ENCODE measurements at regions not wholly inside any gene's neighbourhood (a gene's known extent, or its start where the extent isn't known, plus 50 kb on each side); places are given as distances from the start of the nearest gene placed in this dataset.
"Not testable (repeated sequence)": the region's sequence is repeated elsewhere in the genome, so short reads cannot be mapped to it uniquely, and the experiment has no call there.

DNA sequence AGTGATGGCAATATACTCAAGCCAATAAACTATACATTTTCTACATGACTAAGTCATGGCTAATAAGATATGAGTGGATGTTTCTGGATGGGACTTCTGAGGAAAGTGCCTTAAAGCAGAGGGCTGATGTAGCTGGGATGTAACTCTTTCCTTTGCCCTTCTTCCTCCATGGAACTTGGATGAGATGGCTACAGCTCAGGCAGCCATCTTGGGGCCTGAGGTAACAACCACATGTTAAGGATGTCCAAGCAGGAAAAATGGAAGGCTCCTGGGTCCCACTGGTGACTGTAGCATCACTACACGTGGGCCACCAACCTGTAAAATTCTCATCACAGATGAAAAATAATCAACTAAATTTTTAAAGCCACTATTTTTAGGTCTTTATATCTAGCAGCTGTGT is 54.4 kb upstream of the GRIP1 start:
- no peak for DNase-seq (ENCODE audit: low spot score)

DNA sequence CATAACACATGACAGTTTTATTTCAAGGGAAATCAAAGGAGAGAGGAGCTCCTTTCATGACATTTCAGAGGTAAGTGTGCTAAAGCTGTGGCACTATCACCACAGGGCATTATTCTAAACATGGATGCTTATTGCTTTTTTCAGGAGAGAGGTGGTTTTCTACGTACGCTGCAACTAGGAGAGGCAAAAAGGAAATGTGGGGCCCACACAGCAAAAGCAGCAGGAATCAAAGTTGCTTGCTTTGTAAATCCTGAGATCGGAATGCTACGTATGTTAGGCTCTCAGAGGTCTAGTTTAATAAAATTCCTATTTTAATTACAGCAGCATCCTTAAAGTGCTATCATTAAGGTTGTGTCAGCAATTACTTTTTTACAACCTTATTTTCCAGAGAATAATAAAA is 55.0 kb upstream of the GRIP1 start:
- no peak for DNase-seq (ENCODE audit: low spot score)

DNA sequence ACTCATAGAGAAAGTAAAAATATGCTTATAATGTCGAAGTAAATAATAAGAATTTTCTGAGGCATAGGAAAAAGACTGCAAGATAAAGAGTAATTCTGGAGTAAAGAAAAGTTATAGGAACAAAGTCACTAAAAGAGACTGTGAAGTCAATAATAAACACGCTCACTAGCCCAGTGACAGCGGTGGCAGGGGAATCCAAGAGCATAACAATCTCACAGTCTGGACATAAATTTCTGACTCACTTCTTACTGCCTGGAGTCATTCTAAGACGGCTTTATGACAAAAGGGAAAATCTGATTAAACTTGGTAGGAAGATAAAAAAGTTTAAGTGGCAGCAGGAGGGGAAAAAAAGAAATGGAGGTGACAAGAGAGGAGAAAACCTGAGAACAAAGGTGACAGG is 56.4 kb upstream of the GRIP1 start:
- no peak for DNase-seq (ENCODE audit: low spot score)

DNA sequence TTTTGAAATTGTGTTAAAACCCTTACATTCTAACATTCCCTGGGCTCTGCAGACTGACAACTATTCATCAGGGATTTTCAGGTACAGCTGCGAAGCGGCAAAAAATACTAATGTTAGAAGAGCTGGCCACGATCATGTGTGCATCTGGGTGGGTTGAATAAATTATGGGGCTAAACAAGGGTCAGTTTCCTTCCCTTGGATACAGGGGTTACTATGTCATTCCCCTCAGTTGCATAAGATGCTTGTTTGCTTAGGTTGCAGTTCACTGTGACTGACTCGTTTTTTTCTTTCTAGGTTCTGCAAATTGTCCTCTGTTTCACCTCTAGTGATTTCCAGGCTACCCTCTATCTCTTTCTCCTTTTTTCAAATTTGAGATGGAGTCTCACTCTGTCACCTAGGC is 58.1 kb upstream of the GRIP1 start:
- DNase-seq (ENCODE audit: low spot score), result no peak

DNA sequence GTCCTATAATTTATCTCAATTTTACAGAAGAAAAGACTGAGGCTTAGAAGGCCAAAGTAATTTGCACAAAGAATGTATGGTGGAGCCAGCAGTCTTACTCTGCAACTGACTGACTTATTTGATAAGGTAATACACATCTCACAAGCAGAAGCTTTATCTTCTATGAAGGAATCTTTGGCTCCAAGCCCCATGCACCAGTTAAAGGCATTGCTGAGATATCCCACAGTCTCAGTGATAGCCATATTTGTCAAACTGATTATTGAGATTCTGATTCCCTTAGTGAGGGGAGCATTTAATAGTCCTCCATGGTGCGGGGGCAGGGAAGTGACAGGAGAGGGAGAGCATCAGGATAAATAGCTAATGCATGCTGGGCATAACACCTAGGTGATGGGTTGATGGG is 60.4 kb upstream of the GRIP1 start:
- DNase-seq (ENCODE audit: low spot score), result no peak

DNA sequence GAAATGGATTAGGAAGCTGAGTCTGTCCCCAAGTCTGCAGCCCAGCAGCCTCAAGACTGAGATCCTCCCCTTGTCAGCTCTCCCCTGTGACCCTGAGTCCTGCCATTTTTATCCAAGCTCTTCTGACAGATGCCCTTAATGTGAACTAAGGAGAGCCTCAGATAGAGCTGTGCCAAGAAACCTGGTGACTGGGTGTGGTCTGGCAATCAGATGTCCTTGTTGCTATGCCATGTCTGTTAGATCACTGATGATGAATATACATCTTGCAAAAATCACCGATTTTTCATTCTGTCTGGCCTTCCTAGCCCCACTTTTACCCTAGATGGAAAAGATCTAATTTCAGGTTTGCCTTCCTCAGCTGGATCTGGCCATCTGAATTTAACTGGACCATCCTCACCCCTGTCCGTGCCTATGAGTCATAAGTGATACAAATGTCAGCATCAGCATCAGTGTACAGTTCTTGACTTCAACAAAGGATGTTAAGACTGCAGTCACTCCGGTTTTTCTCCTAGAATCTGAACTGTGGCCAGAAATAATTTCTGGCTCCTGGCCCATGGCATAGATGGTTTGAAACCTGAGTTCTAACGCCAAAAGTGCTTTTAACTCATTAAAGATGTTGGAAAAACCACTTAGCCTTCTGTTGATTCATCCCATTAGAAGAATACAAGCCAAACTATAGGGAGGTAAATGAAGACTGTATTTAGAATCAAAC is 61.2 kb upstream of the GRIP1 start:
- DNase-seq (ENCODE audit: low spot score), result no peak

DNA sequence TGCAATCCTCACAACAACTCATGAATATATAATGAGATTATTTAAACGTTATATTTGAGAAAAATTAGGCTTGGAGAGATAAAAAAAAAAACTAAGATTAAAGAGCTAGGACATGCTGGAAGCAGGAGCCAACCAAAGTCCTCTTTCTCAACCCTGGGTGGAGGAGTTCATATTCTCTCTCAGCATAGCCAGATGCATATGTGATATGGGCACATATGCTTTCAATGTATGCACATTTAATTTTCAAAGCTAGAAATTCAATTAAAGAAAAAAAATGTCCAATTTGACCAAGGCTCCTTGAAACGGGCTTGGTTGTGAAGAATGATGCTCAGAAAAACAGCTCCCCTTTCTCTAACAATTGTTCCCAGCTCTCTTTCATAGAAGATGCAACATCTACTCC is 61.9 kb upstream of the GRIP1 start:
- DNase-seq (ENCODE audit: low spot score), result no peak

DNA sequence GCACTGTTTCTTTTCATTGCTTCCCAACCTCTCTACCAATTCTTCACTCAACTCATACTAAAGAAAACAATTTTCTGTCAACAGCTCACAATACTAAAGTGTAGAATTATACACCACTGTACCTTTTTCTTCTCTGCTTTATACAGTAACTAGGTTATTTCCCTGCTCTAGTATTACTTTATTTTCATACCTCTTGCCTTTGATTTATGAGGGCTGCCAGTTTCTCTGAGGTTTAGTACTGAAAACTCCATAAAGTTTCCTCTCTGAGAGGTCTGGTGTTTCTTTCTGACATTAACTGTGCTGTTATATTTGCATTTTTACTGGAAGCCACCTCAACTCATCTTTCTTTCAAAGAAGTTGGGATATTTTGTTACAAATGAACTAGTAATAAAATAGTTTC is 63.0 kb upstream of the GRIP1 start:
- no peak for DNase-seq (ENCODE audit: low spot score)

DNA sequence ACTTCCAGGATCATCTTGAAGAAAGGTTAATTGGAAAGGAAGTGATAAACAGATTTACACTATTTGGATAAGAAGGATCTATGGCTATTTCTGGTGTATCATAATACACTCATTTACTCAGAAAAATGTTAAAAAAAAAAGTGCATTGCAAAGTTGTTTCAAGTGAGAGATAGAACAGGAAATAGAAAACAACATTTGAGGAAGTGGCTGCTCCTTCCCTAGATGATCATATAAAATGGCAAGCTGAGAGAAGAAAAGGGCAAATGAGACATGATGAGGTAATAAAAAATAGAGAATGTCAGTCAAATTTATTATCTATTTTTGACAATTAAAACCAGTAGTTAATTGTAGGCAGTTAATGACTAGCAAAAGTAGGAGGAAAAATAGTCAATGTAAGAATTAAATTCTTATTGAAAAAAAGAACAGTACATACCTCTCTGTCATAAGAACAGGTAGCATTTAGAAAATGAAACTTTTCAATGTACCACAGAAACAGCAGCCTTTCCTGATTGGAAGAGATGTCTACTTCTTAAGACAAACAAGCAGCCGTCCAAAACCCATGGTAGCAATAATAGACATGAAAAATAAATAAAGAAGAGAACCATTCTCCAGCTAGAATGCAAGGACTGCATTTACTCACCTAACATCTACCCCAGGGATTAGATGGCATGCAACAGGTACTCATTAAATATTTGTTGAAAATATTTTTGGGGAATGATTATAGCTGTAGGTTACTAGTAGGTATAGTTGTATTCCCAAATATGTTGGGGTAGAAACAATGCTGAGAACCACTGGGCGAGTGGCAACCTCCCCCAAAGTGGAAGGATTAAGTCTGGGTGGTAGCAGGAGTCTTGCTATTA is 63.9 kb upstream of the GRIP1 start:
- no peak for DNase-seq (ENCODE audit: low spot score)

DNA sequence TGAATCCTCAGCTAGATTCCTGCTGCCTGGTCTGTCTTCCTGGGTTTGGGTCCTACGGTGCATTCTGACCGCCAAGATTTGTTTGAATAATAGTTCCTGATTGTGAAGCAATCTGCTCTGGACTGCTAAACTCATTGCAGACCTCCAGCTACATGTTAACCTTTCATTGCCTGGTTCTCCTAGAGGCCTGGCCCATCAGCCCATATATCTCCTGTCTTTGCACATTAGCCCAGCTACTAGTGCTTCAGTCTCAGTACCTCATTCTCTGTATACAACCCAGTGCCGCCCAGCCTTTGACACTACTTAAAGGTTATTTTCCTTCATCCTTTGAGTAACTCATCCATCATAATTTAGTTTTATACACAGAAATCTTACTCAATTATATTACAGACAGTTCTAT is 65.6 kb upstream of the GRIP1 start:
- DNase-seq (ENCODE audit: low spot score), result no peak

DNA sequence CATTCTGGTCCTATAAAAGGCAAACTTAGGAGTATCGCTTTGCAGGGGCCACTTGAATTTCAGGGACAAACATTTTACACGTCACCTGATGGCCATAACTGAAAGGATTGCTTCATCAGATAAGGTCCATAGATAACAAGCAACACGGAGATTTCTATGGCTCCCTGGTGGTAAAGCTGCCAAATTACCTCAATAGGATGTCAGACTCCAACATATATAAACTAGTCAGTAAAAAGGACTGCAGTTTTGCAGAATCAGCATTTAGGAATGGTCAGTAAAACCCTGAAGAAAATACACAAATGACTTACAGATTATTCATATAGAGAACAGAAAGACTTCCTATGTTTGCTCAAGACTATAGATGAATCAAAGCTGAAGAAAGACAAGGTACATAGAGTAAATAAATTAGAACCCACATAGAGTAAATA is 66.1 kb upstream of the GRIP1 start:
- no peak for DNase-seq (ENCODE audit: low spot score)

DNA sequence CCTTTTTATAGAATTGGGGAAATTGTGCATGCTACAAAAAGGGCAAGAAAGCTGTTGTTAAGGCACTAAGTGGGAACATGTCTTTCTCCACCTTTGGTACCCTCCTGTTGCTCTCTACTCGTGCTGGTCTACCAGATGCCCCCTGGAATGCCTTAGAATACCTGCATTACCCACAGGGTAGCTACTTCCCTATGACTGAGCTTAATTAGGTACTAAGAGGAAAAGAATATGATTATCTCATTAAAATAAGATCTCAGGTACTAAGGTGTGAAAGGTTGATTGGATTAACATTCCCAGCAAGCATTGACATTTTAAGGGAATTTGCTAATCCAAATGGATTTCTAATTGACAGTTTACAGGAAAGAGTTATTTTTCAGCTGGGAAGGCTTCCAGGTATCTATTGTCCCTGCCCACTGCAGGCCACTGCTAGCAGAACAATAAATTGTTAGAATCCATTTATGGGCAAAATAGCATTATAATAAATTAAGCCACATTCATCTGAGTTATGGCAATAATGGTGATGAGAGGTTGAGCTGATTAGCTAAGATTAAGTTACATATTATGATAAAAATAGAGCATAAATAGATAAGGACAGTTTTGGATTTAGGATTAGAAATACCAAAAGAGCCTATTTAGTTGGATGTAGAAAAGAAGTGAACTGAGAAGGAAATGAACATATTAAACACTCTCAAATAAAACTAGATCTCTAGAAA is 67.8 kb upstream of the GRIP1 start:
- no peak for DNase-seq (ENCODE audit: low spot score)

DNA sequence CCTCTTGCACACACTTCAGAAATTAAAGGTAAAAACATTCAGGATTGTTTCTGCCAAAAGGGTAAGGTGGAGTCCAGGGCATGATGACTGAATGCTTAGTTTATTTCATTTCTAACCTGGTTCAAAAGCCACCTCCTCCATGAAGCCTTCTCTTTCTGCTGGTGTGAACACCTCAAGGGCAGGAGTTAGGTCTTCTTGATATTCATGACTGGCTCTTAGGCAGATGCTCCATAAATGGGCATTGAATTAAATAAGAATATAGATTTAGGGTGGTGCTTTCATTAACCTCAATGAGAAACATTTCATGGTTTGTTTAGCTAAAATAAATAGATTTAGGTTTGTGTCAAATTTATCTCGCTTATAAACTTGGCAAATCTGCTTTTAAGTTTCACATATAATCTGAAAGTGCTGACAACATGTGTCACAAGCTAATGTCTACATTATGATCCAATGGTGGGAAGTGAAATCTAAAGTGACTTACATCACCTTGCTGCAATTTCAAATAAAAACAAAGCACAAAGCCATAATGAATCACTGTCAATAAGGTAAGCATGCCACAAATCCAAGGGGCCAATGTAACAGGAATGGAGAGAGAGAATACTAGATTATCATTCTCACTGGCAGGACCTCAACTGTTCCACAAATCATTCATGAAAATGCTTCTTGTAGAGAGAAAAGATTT is 72.7 kb upstream of the GRIP1 start:
- no peak for DNase-seq (ENCODE audit: low spot score)

DNA sequence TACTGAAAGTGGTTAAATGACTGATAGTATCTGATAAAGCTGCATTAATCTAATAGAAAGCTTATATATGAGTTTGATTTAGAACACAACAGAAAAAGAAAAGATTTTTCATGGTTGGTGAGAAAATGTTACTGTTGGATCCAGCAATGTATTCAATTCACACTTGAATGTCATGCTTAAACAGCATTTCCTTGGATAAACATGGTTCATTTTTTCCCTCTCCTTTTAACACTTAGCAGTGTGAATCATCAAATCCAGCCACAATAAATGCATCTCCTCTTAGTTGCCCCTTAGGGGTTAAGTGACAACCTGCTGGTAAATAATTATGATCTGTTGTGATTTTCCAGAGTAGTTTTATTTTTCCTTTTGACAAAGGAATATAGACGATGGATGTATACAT is 74.9 kb upstream of the GRIP1 start:
- DNase-seq (ENCODE audit: low spot score), result no peak

DNA sequence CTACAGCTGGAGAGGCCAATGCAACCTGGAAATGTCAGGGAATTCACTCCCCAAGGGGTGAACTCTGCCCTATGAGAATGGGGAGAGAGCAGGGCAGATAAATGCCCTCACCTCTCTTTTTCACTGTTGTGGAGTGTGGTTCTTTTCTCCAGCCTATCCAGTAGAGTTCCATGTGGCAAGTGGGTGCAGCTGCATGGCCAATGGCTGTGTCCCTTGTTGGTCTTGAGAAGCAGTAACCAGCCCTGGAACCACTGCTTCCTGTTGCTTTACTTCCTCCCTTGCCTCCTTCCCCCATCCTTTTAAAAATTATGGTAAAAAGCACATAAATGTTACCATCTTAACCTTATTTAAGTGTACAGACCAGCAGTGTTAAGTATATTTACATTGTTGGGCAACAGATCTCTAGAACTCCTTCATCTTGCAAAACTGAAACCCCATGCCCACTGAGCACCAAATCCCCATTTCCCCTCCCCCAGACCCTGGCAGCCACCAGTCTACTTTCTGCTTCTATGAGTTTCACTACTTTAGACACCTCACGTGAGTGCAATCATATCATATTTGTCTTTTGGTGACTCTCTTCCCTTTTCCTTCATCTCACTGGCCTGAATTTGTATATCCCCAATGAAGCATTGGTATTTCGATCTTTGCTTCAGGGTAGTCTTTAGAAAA is 77.0 kb upstream of the GRIP1 start:
- no peak for DNase-seq (ENCODE audit: low spot score)

DNA sequence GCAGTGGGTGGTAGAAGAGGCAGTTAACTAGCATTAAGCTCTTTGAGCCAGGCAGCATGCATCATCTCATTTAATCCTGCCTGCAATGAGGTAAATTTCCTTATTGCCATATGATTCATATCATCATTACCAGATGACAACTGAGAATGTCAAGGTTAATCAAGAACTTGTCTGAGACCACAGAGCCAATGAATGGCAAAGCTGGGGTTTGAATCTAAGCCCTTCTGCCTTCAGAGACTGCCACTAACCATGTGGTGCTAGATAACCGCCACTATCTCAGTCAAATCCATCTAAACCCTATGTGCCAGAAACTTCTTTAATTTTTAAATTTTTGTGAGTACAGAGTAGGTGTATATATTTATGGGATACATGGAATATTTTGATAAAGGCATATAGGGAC is 77.8 kb upstream of the GRIP1 start:
- DNase-seq (ENCODE audit: low spot score), result no peak

DNA sequence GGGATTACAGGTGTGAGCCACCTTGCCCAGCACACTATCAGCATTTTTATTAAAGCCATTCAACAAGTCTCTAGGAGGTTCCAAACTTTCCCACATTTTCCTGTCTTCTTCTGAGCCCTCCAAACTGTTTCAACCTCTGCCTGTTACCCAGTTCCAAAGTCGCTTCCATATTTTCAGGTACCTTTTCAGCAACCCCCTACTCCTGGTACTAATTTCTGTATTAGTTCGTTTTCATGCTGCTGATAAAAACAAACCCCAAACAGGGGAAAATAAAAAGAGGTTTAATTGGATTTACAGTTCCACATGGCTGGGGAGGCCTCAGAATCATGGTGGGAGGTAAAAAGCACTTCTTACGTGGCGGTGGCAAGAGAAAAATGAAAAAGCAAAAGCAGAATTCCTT is 81.2 kb upstream of the GRIP1 start:
- not testable (repeated sequence) for DNase-seq (ENCODE audit: low spot score)

DNA sequence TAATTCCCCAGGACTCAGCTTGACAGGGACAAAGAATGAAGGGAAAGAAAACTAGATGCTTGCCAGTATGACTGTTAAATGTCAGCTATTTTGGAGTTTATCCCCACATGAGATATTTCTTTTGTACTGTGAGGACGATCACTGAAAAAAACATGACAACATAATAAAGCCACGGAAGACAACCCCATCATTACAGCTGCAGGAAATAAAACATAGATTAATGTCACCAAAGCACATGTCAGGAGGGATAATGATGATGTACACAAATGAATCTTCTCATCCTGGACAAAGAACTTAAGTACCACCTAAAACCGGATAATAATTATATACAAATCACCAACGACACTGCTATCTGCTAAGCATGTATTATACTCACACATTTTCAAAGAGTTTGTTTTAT is 84.6 kb upstream of the GRIP1 start:
- DNase-seq (ENCODE audit: low spot score), result no peak

DNA sequence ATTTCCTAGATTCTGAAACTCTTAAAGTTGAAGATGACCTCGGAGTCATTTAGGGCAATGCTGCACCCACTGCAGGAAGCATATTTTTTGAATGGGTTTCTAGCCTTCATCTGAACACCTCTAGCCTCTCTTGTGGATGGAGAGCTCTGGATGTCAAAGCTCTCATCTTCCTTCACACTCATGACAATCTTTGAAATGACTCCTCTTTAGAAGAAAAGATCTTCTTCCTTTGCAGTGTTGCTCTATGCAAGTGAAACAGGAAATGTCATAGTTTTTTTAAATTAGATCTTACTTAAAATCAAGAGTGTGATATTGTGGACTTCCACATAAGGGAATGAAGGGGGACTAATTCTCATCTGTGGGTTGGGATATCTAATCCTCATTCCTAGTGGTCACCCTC is 86.3 kb upstream of the GRIP1 start:
- no peak for DNase-seq (ENCODE audit: low spot score)

DNA sequence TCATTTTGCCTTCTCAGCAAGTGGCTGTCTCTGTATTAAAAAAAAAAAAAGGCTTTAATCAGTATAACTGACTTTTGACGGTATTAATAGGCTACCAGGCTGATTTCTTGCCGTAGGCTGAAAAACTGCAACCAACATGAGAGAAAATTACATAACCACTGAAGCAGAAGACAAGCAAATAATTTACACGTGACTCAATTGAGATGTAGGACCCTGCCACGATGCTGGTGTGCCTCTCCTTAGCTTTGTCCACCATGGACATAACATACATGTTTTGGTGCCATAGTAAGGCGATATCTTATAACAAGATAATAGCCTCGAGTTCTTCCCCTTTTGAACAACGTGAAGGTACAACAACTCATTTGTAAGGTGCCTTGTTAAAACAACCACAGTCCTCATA is 88.7 kb upstream of the GRIP1 start:
- no peak for DNase-seq (ENCODE audit: low spot score)

DNA sequence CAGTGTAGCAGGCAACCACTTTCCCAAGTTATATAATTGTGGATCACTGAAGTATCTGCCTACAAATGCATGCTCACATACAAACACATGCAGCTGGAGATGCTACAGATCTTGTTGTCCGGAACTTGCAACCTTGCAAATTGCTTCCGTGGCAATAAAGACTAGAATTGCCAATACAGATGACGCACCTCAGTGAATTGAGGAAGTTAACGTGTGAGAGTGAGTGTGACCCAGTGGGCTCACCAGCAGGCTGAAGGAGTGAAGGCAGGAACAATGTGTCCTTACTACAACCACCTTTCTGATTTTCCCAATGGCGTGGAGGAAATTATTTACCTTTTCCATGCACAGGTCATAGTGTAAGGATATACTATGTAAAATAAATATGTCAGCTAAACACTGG is 89.4 kb upstream of the GRIP1 start:
- no peak for DNase-seq (ENCODE audit: low spot score)

DNA sequence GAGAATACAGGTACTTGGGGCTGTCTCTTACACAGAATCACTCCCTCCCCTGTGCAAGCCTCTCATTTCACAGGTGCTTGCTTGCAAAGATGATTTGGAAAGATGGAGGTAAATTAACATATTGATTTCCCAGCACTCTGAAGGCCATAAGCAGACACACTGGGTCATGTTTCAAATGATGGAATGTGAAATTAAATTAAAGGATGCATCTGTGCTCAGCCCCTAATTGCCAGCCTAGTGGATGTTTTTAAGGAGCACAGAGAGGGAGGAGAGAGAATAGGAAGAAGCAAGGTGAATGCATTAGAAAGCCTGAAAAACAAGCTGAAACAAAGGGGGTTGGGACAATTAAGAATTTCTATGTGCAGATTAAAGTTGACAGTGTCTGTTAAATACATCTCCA is 96.1 kb upstream of the GRIP1 start:
- DNase-seq (ENCODE audit: low spot score), result no peak

All from A172 (cell line).